HG02852 (cell line): ENCODE measurements at regions not wholly inside any gene's neighbourhood (a gene's known extent, or its start where the extent isn't known, plus 50 kb on each side); places are given as distances from the start of the nearest gene placed in this dataset.

Source experiments
- ATAC-seq: cut with Tn5 transposase; IDR thresholded peaks from one replicate; pipeline ENCODE4 v1.9.1; 2021; ENCODE audit warnings: mild to moderate bottlenecking, moderate library complexity; ENCODE audit not compliant: unreplicated experiment

DNA sequence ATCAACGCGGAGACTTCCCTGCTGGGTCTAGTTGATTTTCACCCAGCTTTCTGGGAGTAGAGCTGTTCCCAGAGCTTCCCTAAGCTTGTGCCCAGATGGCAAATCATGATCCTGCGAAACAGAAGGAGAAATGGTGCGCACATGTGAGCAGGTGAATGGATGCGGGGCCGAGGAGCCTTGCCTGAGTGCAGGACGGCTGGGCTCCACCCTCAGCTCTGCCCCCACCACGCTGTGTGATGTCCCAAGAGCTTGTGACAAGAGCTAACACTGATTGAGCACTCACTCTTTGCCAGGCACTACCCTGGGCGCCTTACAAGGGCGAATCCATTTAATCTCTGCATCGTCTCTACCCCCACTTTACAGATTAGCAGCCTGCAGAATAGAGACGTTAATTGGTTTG is 162.7 kb upstream of the RPL38 start:
- no peak for ATAC-seq

DNA sequence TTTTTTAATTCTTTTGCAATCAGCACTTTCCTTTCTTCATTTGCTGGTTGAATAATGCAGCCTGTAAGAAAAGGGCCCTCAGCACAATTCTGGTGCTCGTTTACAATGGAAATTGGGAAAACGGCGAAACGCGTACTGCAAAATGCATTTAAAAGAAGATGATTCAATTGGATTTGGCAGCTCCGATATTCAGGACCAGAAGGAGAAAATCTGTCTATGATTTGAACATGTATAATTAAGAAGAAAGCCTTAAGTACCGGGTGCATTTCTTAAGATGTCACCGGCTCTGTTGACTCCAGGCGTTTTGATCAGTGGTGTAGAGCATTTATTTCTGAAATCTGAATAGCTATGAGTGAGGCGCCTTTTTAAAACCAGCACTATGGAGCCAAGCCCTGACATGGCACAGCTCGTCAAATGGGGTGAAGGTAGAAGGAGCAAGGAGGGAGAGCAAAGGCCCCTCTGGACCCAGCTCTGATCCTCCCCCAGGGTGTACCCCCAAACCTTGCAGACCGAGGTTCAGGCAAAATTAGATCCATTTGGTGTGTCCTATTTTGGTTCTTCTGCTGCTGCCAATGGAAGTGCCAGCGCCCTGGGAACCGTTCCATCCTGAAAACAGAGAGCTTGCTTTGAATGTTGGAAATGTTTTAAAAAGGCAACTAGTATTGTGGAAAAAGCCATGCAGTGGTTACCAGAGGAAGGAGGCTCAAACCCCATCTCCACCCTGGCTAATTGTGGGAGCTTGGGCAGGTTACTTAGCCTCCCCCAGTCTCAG is 161.4 kb upstream of the RPL38 start:
- no peak for ATAC-seq

DNA sequence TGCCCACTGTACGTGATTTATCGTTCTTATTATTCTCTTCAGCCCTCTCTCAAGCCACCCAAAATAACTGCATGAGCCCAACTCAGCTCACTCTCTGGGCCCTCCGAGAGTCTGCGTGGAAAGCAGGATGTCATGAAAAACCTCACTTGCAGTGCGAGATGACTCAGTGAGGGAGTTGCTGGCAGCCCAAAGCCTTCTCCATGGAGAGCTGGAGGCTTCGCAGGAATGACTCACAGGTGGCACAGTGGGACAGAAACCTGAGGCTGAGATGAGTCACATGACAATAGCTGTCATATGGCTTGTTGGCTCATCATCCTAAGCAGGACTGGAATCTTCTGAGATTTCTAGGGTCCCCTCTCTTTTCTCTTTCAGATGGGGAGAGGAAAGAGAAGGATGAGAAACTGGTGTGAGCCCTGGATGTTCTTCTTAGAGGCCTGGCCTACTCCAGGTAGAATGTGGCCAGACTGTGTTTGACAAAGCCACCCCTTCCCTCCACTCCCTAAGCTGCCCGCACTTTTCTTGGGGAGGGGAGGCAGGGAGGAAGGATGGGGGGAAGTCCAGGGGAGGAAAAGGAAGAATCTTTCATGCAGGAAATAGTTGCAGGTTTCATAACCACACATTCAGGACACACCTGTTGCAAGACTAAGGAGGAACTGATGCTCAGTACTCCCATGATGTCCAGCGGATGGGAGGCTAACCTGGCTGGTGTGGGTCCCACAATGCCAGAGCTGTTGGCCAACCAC is 160.6 kb upstream of the RPL38 start:
- no peak for ATAC-seq

DNA sequence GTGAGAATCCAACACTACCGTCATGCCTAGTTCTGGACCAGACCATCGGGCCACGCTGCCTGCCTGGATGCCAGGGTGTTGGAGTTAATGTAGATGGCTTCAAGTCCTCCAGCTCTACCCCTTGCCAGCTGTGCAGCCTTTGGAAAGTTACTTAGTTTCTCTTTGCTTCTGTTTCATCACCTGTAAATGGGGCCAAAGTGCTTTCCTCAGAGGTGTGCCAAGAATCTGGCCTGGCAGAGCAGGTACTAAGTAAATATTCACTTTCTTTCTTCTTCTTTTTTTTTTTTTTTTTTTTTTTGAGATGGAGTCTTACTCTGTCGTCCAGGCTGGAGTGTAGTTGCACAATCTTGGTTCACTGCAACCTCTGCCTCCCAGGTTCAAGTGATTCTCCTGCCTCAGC is 159.5 kb upstream of the RPL38 start:
- no peak for ATAC-seq

DNA sequence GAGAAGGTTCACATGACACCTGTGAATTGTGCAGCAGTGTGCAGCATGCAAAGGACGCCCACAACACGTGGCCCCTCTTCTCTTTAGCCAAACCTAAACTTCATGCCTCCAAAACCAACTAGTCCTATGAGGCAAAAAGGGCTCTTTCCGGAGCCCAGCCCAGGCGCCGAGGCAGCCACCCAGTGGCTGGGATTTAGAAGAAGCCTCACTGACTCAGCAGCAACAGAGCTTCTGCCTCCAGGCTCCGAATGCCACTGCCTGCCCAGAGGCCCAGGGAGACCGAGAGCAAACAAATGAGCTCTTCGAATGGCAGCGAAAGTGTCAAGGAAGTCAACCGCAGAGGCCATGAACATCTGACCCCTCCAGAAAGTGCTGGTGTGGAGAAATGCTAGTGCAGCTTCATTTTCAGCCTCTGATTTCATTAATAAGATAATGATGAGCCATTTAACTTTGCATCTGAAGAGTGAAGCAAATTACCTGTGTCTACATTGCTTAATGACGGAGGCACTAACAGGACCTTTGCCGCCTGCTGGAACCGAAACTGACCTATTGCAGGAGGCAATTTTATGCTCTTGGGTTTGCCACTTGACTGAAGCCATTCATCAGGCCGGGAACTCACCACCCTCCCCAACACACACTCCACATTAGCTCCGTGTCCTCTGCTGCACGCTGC is 157.7 kb upstream of the RPL38 start:
- ATAC-seq, result no peak

DNA sequence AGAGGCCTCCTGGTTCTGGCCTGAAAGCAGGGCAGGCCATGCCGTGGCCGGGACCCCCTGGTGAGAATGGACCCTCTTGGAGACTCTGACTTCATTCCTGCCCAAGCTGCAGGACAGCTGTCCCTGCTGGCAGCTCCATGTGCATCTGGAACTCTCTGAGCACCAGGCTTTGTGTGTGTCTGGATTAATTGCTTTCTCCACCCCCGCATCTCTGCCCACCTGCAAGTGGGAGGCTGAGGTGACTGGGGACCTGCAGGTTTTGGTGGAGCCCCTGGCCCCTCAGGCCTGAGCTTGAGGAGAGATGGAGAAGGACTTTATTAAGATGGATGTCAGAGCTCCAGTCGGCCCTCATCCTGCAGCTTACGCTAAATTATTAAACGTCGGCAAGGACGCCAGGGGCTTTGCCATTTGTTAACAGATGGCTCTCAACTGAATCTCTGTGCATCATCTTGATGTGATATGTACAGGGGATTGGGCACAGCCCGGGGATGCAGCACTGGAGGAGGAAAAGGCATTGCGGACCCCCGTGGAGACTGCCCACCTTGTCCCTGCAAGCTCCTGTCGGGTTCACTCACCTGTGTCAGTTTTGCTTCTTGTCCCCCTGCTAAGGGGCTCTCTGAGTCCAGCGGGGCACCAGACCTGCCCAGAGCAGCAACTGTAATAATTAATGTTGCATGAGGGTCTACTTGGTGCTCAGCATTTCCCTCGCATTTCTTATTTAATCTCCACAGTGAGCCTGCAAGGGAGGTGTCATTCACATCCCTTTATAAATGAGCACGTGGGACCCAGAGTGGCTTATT is 154.1 kb upstream of the RPL38 start:
- ATAC-seq, result no peak

DNA sequence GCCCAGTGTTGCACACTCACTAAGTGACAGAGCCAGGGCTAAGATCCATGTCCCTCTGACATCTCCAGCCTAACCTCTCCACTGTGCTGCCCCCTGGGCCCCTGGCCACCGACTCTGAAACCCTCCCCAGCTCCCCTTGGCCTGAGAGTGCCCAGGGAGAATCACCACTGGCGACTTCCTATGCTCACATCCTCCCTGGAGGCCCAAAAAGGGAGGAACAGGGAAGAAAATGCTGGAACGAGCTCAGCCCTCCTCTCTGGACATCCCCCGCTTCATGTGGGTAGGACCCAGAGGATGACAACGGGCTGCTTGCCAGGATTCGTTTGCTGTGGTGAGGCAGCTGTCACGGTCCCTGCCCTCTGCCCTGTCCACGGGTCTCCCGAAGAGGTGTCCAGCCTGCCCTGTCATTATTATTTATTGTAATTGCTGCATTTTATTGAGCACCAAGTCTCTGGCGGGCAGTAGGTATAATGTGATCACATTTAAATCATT is 153.5 kb upstream of the RPL38 start:
- ATAC-seq, result no peak

DNA sequence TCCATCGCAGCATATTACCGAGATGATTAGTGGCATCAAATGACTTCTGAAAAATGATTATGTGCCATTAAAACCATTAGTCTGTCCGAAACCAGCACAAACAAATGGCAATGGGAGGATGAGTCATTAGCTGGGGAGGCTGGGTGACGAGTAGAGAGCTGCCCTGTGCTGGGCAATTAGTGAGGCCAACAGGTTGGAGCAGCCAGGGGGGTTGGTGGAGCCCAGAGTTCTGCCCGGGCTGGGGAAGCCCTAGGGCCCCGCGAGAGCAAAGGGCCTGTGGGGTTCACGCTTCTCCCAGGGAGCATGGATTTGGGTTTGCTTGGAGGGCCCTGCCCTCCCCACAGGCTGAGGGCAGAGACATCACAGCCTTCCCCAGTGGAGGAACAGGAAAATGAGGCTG is 152.1 kb upstream of the RPL38 start:
- no peak for ATAC-seq

DNA sequence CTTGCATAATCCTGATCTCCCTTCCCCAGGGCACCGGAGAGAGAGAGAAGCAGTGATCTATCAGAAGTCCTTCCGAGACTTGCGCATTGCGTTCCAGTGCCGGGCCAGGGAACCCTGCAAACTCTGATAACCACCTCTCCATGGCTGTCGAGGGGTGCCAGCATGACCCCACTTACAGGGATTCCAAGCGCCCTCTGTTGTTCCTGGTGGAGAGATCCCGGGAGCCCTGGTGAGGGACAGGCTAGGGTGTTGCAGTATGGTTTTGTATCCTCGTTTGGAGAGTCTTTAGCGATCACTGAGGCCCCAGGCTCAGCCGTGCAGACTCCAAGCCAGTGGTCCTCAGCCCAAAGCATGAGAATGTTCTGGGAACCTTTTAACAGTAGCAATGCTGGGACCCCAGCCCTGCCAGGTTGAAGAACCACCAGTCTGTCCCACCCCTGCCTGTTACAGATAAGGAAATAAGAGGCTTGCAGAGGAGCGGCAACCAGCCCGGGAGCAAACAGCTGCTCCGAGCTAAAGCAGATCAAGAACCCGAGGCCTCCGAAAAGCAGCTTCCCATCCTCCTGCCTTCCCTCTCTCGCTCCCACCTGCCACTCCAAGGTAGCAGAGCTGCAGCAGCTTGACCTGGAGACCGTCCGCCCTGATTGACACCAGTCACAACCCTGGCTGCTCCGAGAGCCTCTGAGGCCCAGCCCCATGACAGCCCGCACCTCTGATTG is 150.3 kb upstream of the RPL38 start:
- ATAC-seq, result no peak

DNA sequence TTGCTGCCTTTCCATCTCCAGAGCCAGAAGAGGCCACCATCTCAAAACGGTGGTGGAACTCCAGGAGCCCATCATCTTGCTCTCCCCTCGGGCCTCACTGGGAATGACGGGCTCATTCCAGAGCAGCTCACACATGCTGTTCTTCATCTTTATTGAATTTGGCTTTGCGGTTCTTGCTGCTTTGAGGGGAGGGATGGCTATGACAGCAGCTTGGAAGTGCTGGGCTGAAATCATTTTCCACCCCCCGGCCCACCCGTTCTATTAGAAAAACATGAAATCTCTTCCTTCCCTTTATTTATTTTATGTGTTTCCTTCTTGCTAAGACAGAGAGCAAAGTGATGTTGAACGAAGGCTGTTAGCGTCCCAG is 149.8 kb upstream of the RPL38 start:
- no peak for ATAC-seq

DNA sequence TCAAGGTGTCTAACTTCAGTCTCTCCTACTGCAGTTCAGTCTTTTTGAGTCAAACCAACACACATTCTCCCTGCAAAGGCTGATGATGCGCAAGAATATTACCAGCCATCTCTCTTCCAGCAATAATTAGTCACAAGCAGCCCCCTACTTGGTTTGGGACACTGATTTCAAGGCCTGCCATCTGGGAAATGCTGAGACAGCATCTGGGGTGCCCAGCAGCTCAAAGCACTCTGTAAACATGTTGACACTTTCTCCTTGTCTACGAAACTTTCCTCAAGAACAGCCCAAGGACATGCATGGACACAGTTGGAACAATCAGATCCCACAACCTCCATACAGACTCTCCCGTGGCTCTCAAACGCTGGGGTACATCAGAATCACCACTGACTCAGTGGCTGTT is 149.2 kb upstream of the RPL38 start:
- ATAC-seq, result no peak

DNA sequence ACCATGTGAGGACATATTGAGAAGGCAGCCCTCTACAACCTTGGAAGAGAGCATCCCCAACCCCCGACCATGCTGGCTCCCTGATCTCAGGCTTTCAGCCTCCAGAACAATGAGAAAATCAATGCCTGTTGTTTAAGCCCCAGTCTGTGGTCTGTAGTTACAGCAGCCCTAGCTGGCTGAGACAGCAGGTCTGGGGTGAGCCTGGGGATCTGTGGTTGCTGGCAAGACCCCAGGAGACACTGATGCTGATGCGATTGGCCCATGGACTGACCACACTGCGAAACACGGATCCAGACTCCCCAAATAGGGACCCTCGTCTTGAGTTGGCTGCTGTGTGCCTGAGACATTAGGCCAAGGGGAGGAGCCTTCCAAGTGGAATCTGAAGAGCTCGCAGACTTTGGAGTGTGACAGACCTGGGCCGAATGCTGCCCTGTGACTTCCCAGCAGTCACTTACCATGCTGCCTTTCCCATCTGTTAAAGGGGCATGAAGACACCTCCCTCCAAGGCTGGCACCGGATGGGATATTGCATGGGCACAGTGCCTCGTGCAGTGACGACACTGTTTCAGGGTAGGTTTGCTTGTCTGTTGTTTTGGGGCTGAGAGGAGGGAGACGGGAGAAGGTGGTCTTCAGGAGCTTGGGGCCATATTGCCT is 147.8 kb upstream of the RPL38 start:
- no peak for ATAC-seq

DNA sequence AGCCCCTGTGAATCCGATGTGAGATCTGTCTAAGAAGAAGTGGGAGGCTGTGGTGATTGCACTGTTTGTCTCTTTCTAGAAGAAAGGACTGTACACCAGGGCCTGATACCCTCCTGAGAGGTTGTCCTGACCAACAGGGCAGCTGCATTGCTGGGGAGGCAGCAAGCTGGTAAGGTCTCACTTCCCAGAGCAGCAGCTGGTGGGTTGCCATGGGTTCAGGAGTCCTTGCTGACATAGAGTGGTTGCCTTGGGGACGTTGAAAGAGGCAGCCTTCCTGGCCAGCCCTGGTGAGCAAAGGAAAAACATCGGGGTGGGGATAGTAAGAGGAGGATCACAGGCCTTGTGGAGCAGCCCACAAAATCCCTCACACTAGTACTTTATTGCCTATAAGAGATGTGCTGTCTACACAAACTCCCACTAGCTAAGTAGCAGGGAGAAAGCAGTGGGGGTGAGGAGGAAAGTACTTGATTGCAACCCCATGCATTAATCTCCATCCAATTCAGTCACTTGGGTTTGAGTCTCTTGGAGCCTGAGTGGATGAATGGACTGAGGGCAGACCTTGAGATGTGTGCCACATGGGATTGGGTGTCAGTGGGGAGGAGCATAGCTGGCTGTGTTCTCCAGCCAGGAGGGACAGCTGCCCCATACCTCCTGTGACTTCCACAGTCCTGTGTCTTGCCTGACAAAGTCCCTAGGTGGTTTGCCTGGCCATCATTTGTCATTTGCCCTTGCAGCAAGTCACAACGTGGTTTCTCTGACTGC is 143.8 kb upstream of the RPL38 start:
- ATAC-seq, result no peak

DNA sequence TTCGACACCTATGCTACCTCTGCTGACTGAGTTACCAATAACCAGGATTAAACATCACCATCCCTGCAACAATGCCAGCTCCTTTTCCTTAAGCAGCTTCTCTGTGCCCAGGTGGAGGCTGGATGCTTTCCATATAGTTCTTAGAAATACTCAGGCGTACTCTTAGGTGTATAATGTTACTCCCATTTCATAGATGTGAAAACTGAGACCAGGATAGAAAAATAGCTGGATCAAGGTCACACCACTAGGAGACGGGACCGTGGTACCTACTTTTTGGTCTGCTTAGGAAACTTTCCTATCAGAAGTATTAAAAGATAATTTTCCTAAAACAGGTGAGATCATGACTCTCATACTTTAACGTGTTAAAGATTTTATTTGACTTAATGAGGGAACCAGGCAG is 141.7 kb upstream of the RPL38 start:
- no peak for ATAC-seq

DNA sequence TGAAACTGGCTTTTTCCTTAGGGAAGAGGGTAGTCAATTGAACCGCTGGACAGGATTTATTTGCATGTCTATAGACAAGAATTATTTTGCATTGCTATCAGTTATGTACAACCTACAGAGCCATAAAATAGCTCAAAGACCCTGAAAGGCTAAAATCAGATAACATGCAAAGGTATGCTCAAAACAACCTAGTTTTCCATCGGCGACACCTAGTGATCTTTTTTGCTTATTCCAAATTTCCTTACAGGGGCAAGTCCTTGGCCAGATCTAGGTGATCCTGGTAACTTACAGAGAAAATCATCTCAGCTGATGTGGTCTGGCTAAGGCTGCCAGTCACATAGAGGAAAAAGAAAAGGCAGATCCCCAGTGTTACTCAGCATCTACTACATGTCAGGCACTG is 141.2 kb upstream of the RPL38 start:
- ATAC-seq, result no peak

DNA sequence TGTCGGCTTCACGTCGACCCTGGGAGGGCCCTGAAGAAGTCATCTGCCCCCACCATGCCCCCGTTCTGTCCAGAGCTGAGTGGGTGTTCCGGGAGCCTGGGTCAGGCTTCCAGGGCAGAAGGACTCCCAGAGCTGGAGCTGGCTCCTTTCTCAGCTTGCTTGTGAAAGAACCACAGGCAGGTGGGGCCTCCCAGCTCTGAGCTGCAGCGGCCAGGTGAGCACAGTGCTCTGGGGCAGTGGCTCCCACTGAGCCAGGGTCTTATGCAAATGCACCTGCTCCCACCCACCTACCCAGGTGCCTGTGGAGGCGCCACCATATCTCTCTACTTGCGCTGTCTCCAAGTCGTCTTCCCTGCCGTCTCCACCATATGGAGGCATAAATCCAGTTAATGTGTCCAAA is 140.0 kb upstream of the RPL38 start:
- ATAC-seq, result no peak

DNA sequence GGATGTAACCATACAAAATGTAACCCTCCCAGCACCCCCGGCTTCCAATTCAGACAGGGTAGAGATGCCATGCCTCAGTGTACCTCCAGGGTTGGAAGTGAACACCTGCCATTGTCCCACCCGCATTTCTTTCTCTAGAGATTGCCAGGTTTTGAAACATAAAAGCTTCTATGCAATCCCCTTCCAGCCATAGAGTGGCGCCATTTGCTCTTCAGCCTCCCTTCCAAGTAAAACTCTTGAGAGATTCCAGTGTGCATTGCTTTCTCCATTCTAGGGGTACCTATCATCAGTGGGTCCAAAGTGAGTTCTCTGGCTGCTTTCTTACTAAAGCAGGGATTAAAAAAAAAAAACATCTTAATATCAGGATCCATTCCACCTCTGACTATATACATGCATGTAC is 133.1 kb upstream of the RPL38 start:
- ATAC-seq, result no peak

DNA sequence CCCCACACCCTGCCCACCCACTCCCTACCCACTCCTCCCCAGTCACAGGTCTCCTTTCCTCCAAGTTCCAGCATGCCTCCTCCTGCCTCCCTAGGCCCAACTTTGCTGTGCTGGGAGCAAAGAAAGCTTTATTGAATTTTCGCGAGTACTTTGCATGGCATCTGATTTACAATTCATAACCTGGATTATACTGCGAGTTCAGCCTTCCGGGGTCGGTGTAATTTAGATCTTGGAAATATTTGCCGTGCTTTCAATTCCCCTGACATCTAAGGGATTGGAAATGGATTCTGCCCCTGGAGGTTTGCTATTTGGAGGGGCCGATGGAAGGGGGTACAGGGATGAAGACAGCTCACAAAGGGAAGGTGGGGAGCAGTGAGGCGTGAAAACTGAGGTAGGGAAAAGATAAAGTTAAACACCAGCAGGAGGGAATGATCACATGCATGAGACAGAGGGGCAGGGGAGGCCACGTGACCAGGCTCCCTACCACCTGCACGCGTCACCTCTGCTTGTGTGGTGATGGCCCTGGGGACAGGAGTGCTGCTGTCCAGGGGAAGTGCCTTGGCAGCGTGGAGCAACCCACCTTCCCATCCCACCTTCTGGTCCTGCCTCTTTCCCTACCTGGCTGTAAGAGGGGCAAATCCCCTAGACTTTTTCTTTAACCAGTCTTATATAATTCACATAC is 132.3 kb upstream of the RPL38 start:
- ATAC-seq, result no peak

DNA sequence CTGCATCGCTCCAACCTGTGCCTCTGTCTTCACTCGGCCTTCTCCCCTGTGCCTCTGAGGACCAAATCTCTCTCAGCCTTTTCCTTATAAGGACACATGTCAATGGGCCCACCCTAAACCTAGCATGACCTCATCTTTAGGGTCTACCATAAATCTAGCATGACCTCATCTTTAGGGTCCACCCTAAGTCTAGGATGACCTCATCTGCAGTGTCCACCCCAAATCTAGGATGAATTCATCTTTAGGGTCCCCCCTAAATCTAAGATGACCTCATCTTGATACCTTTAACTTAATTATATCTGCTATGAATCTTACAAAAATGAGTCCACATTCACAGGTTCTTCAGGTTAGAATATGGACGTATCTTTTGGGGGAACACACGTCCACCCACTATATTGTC is 131.1 kb upstream of the RPL38 start:
- ATAC-seq, result no peak
